ENCODE measurements at regions not wholly inside any gene's neighbourhood (a gene's known extent, or its start where the extent isn't known, plus 50 kb on each side); places are given as distances from the start of the nearest gene placed in this dataset.

DNA sequence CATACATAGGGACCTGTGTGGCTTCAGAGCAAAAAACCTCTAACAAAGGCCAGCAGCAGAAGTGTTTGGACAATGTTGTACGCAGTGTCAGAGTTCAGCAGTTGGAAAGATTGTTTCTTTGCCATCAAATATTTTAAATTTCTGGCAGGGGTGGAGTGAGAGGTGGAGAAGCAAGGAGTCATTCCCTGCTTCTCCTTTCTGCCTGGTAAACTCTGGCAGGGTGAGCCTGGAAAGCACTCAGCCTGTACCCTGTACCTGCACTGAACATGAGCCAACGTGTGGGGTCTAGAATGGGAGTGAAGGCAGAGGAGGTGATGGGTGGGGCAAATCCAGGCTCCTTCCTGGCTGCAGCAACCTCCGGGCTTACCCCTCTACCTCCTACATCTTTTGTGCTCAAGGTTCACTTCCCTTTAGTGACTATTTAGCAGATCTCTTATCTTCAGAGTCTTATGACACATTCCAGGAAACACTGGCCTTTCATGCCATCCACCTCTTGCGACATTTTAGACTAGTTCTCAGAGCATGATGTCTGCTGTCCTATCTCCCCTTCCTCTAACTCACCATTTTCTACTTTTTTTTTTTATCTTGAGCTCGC is 445.0 kb upstream of the PIK3R1 start:
- TF ChIP-seq, protein P1, sequence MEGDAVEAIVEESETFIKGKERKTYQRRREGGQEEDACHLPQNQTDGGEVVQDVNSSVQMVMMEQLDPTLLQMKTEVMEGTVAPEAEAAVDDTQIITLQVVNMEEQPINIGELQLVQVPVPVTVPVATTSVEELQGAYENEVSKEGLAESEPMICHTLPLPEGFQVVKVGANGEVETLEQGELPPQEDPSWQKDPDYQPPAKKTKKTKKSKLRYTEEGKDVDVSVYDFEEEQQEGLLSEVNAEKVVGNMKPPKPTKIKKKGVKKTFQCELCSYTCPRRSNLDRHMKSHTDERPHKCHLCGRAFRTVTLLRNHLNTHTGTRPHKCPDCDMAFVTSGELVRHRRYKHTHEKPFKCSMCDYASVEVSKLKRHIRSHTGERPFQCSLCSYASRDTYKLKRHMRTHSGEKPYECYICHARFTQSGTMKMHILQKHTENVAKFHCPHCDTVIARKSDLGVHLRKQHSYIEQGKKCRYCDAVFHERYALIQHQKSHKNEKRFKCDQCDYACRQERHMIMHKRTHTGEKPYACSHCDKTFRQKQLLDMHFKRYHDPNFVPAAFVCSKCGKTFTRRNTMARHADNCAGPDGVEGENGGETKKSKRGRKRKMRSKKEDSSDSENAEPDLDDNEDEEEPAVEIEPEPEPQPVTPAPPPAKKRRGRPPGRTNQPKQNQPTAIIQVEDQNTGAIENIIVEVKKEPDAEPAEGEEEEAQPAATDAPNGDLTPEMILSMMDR (IDR thresholded peaks at IDR 0.05; ENCODE audit: extremely low read depth in 1 of 2, insufficient read depth in 1 of 2, low read depth in 1 of 2, low read length in 2 of 2), result no peak
- no peak for TF ChIP-seq EZH2 (IDR thresholded peaks at IDR 0.05; ENCODE audit: borderline replicate concordance, low read depth, low read length, severe bottlenecking)
- no peak for TF ChIP-seq FOS (IDR thresholded peaks at IDR 0.05; ENCODE audit: borderline replicate concordance, insufficient read depth, low read length)
- TF ChIP-seq POLR2A (IDR thresholded peaks at IDR 0.05; ENCODE audit: low read depth, low read length), result no peak

All from endothelial cell of umbilical vein (primary cell).